DMS 273 treated with DMSO at 0.1 percent for 48 hours (cell line): ENCODE measurements at regions not wholly inside any gene's neighbourhood (a gene's known extent, or its start where the extent isn't known, plus 50 kb on each side); places are given as distances from the start of the nearest gene placed in this dataset.

Experiments
- DNase-seq: peaks from one replicate; lab custom pipeline; 2025; lab: John Stamatoyannopoulos, UW

GRCh38 chr1:208587110-208587509, 342.9 kb upstream of the PLXNA2 start:
- DNase-seq: no peak

GRCh38 chr1:208593306-208594006, 349.3 kb upstream of the PLXNA2 start:
- no peak for DNase-seq

- DNase-seq: no peak
These were observed 351.1 kb upstream of the PLXNA2 start for GRCh38 chr1:208595236-208595635.

GRCh38 chr1:208595745-208596144, 351.6 kb upstream of the PLXNA2 start:
- no peak for DNase-seq

GRCh38 chr1:208597571-208597970, 353.4 kb upstream of the PLXNA2 start:
- DNase-seq: no peak

GRCh38 chr1:208598021-208598420, 353.8 kb upstream of the PLXNA2 start:
- no peak for DNase-seq

- DNase-seq: no peak
These were observed 354.9 kb upstream of the PLXNA2 start for GRCh38 chr1:208599063-208599462.

GRCh38 chr1:208600456-208601190, 356.4 kb upstream of the PLXNA2 start:
- DNase-seq: no peak

GRCh38 chr1:208601561-208601960, 357.4 kb upstream of the PLXNA2 start:
- DNase-seq: no peak

GRCh38 chr1:208603721-208604120, 359.5 kb upstream of the PLXNA2 start:
- no peak for DNase-seq

GRCh38 chr1:208604295-208604694, 360.1 kb upstream of the PLXNA2 start:
- no peak for DNase-seq

GRCh38 chr1:208606959-208607358, 362.8 kb upstream of the PLXNA2 start:
- DNase-seq: no peak

GRCh38 chr1:208607616-208608015, 363.4 kb upstream of the PLXNA2 start:
- DNase-seq: no peak

- no peak for DNase-seq
These were observed 370.4 kb upstream of the PLXNA2 start for GRCh38 chr1:208614610-208615009.

- no peak for DNase-seq
These were observed 371.2 kb upstream of the PLXNA2 start for GRCh38 chr1:208615371-208615770.

GRCh38 chr1:208616776-208617175, 372.6 kb upstream of the PLXNA2 start:
- no peak for DNase-seq

- no peak for DNase-seq
These were observed 384.1 kb upstream of the PLXNA2 start for GRCh38 chr1:208628022-208628914.

GRCh38 chr1:208631092-208631491, 386.9 kb upstream of the PLXNA2 start:
- DNase-seq: no peak

- no peak for DNase-seq
These were observed 387.3 kb upstream of the PLXNA2 start for GRCh38 chr1:208631506-208631905.

- no peak for DNase-seq
These were observed 390.4 kb upstream of the PLXNA2 start for GRCh38 chr1:208634346-208635140.

- DNase-seq: no peak
These were observed 393.0 kb upstream of the PLXNA2 start for GRCh38 chr1:208637181-208637580.

GRCh38 chr1:208639382-208639781, 395.2 kb upstream of the PLXNA2 start:
- DNase-seq: no peak
